ENCODE measurements at regions not wholly inside any gene's neighbourhood (a gene's known extent, or its start where the extent isn't known, plus 50 kb on each side); places are given as distances from the start of the nearest gene placed in this dataset.
"Not testable (repeated sequence)": the region's sequence is repeated elsewhere in the genome, so short reads cannot be mapped to it uniquely, and the experiment has no call there.

DNA sequence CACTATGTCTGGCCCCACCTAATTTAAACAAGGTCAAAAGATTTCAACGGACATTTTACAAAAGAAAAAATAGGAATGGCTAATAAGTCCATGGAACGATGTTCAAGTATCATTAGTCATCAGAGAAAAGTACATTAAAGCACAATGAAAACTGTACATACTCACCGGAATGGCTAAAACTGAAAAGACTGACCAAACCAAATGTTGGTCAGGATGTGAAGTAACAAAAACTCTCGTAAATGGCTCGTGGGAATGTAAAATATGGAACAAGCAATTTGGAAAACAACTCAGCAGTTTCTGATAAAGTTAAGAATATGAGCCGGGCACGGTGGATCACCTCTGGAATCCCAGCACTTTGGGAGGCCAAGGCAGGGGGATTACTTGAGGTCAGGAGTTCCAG lies 65.7 kb upstream of the PARD3 start:
- H3K36me3 Mint-ChIP-seq: no peaks in the 10 kb centered on the region
- intact Hi-C loops (cut with micrococcal nuclease): no loop called here
- no peaks in the 10 kb centered on the region for H3K9me3 Mint-ChIP-seq
- H3K27ac Mint-ChIP-seq: no peak overlapping the region
- no peaks in the 10 kb centered on the region for H3K4me1 Mint-ChIP-seq (ENCODE audit: low read depth)
- CTCF ChIA-PET: no interaction called here
- H3K4me3 Mint-ChIP-seq: no peak overlapping the region
- H3K27me3 Mint-ChIP-seq: no peaks in the 10 kb centered on the region
- POLR2A ChIA-PET: no interaction called here
- no peak for DNase-seq

DNA sequence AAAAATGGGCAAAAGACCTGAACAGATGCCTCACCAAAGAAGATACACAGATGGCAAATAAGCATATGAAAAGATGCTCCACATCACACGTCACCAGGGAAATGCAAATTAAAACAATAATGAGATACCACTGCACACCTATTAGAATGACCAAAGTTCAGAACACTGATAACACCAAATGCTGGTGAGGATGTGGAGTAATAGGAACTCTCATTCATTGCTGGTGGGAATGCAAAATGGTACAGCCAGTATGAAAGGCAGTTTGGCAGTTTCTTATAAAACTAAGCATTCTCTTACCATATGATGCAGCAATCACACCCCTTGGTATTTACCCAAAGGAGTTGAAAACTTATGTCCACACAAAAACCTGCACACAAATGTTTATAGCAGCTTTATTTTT lies 63.6 kb upstream of the PARD3 start:
- H3K27me3 Mint-ChIP-seq; H3K36me3 Mint-ChIP-seq; H3K27ac Mint-ChIP-seq; CTCF ChIA-PET; POLR2A ChIA-PET; intact Hi-C loops (cut with micrococcal nuclease); H3K9me3 Mint-ChIP-seq; H3K4me3 Mint-ChIP-seq; DNase-seq; H3K4me1 Mint-ChIP-seq (ENCODE audit: low read depth): not testable (repeated sequence)

DNA sequence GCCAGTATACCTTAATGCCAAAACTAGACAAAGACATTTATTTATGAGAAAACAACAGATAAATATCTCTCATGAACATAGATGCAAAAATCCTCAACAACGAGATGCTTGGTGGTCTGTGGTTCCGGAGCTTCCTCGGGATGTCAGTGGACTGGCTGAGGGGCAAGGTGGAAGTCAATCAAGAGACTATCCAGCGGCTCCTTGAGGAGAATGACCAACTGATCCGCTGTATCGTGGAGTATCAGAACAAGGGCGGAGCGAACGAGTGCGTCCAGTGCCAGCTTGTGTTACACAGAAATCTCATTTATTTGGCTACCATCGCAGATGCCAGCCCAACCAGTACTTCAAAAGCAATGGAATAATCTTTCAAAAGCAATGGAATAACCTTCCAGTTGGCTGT lies 60.0 kb upstream of the PARD3 start:
- H3K27me3 Mint-ChIP-seq: peaks cover 2% of the 10 kb centered on the region
- no peaks in the 10 kb centered on the region for H3K9me3 Mint-ChIP-seq
- H3K27ac Mint-ChIP-seq: no peak overlapping the region
- ChIA-PET POLR2A (no interaction called here), CTCF (no interaction called here)
- DNase-seq: no peak
- no peaks in the 10 kb centered on the region for H3K4me1 Mint-ChIP-seq (ENCODE audit: low read depth)
- intact Hi-C loops (cut with micrococcal nuclease): no loop called here
- H3K36me3 Mint-ChIP-seq: no peaks in the 10 kb centered on the region
- no peak overlapping the region for H3K4me3 Mint-ChIP-seq

DNA sequence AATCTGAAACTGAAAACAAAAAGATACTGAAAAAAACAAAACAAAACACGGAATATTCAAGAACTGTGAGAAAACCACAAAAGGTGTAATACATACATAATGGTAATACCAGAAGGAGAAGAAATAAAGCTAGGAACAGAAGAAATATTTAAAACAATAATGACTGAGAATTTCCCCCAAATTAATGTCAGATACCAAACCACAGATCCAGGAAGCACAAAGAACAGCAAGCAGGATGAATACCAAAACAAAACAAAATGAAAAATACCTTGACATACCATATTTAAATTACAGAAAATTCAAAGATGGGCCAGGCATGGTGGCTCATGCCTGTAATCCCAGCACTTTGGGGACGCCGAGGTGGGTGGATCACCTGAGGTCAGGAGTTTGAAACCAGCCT lies 57.7 kb upstream of the PARD3 start:
- Mint-ChIP-seq H3K27me3 (peaks cover 11% of the 10 kb centered on the region), H3K9me3 (no peaks in the 10 kb centered on the region), H3K27ac (no peak overlapping the region), H3K36me3 (no peaks in the 10 kb centered on the region), H3K4me3 (no peak overlapping the region), H3K4me1 (ENCODE audit: low read depth) (no peaks in the 10 kb centered on the region)
- POLR2A ChIA-PET: no interaction called here
- DNase-seq: no peak
- intact Hi-C loops (cut with micrococcal nuclease): no loop called here
- CTCF ChIA-PET: no interaction called here

DNA sequence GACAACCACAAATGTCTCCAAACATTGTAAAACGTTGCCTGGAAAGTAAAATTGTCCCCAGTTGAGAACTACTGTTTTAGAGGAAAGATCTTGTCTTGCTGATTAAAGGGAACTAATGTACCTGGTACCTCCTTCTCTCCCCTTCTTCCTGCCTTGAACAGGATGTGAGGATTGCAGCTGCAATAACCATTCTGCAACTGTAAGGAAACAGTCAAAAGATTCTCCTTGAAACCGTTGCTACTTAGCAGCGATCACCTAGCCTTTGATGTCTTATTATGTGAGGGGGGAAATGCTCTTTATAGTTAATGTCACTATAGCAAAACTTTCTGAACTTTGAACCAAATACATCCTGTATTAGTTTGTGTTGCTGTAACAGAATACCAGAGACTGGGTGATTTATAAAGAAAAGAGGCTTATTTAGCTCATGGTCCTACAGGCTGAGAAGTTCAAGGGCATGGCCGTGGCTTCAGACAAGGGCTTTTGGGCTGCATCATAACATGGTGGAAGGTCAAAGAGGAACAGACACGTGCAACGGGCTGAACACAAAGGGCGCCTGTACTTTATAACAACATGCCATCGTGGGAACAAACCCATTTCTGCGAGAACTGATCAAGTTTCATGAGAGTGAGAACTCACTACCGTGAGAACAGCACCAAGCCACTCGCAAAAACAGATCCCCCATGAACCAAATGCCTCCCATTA lies 54.2 kb upstream of the PARD3 start:
- ChIA-PET CTCF (interaction anchor here (0.6 kb wide), 1 partner anchor 213 kb away, joined by 3 read pairs; no protein-coding TSS in a partner anchor), POLR2A (no interaction called here)
- intact Hi-C loops (cut with micrococcal nuclease): no loop called here
- H3K27me3 Mint-ChIP-seq: peaks cover 10% of the 10 kb centered on the region
- H3K4me1 Mint-ChIP-seq (ENCODE audit: low read depth): no peaks in the 10 kb centered on the region
- no peak overlapping the region for H3K27ac Mint-ChIP-seq
- H3K4me3 Mint-ChIP-seq: no peak overlapping the region
- no peak for DNase-seq
- H3K9me3 Mint-ChIP-seq: no peaks in the 10 kb centered on the region
- H3K36me3 Mint-ChIP-seq: no peaks in the 10 kb centered on the region

DNA sequence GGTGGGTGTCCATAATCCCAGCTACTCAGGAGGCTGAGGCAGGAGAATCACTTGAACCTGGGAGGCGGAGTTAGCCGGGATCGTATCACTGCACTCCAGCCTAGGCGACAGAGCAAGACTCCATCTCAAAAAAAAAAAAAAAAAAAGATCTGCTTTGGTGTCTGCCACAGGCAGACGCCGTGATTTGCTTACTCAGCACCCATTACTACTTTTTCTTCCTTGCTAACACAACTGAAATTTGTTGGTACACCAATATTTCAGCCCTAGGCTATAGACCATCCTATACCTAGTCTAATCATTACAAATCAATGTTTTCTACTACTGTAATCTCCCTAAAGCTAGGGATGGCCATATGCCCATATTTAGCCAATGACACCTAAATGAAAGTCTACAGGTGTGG lies 53.5 kb upstream of the PARD3 start:
- no peaks in the 10 kb centered on the region for H3K36me3 Mint-ChIP-seq
- H3K27me3 Mint-ChIP-seq: peaks cover 10% of the 10 kb centered on the region
- intact Hi-C loops (cut with micrococcal nuclease): no loop called here
- no peak overlapping the region for H3K4me3 Mint-ChIP-seq
- ChIA-PET CTCF (no interaction called here), POLR2A (no interaction called here)
- H3K4me1 Mint-ChIP-seq (ENCODE audit: low read depth): no peaks in the 10 kb centered on the region
- no peaks in the 10 kb centered on the region for H3K9me3 Mint-ChIP-seq
- no peak overlapping the region for H3K27ac Mint-ChIP-seq
- no peak for DNase-seq

DNA sequence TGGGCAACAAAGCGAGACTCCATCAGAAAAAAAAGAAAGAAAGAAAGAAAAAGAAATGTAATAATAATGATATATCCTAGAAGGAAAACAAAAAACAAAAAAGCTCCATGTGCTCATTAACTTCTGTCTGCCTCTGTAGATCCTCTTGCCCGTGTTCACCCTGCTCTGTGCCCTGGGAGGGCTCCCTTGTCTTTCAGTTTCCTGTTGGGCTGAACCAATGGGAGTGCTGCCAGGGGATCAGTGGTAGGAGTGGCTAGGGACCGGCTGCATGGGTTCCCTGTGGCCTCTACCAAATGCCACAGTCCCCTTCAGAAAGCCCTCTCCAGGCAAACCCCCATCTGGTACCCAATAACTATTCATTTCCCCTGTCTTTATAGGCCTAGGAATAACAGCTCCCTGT lies 51.8 kb upstream of the PARD3 start:
- POLR2A ChIA-PET: no interaction called here
- H3K36me3 Mint-ChIP-seq: no peaks in the 10 kb centered on the region
- no peaks in the 10 kb centered on the region for H3K9me3 Mint-ChIP-seq
- peaks cover 11% of the 10 kb centered on the region for H3K27me3 Mint-ChIP-seq
- H3K27ac Mint-ChIP-seq: no peak overlapping the region
- CTCF ChIA-PET: no interaction called here
- H3K4me3 Mint-ChIP-seq: no peak overlapping the region
- no peaks in the 10 kb centered on the region for H3K4me1 Mint-ChIP-seq (ENCODE audit: low read depth)
- no peak for DNase-seq
- intact Hi-C loops (cut with micrococcal nuclease): no loop called here

All from activated CD4-positive, alpha-beta memory T cell treated with anti-CD3 and anti-CD28 coated beads for 36 hours (primary cell).